ENCODE measurements at regions not wholly inside any gene's neighbourhood (a gene's known extent, or its start where the extent isn't known, plus 50 kb on each side); places are given as distances from the start of the nearest gene placed in this dataset.

GRCh38 chr5:118778941-118779340 is 209.4 kb downstream of the DTWD2 start:
- DNase-seq (ENCODE audit: low spot score) = no peak

- DNase-seq (ENCODE audit: low spot score) = no peak
These were observed 211.1 kb downstream of the DTWD2 start for GRCh38 chr5:118777189-118777736.

DNA sequence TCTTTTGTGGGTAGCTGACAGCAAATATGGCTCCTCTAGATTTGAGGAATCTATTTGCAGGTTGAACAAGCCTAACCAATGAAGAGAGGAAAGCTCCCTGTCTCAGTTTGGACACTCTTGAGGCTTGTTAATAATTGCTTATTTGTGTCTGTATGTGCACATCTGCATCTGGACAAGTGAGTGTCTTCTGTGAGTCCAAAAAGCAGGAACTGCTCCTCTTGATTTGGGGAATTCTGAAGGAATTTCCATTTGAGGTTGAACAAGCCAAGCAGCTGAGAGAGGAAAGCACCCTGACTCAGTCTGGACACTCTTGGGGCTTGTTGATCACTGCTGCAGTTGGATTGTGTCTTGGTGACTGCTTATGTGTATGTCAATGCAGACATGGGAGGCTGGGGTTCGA is 211.6 kb downstream of the DTWD2 start:
- DNase-seq (ENCODE audit: low spot score) = no peak

DNA sequence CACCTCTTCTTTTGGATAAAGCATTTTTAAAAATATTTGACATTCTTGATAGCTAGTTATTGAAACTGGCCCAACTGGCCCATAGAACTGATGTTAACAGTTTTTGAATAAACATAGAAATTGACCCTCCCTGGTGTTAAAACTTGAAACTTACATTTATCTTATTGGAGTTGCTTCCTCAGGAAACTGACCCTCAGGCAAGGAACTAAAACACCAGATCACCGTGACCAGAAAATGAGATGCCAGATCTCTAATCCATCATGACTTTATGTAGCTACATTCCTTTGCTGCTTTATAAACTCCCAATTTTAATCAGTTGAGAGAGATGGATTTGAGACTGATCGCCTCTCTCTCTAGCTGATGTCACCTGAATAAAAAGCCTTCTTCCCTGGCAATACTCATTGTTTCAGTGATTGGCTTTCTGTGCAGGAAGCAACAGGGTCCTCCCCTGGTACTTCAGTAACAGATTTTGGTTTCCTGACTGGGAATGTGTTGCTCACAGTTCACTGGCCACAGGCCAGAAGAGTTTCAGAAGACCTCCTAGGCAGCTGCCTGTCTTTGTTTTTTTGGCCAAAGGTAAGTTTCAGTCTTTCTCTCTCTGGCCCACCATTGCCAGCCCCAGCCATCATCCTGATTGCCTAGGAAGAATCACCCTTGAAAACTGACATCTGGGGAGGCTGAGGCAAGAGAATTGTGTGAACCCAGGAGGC is 212.4 kb downstream of the DTWD2 start:
- no peak for DNase-seq (ENCODE audit: low spot score)

GRCh38 chr5:118768607-118769175 is 219.7 kb downstream of the DTWD2 start:
- DNase-seq (ENCODE audit: low spot score) = no peak

- no peak for DNase-seq (ENCODE audit: low spot score)
These were observed 226.1 kb downstream of the DTWD2 start for GRCh38 chr5:118762291-118762690.

- DNase-seq (ENCODE audit: low spot score) = no peak
These were observed 226.5 kb downstream of the DTWD2 start for GRCh38 chr5:118761814-118762213.

DNA sequence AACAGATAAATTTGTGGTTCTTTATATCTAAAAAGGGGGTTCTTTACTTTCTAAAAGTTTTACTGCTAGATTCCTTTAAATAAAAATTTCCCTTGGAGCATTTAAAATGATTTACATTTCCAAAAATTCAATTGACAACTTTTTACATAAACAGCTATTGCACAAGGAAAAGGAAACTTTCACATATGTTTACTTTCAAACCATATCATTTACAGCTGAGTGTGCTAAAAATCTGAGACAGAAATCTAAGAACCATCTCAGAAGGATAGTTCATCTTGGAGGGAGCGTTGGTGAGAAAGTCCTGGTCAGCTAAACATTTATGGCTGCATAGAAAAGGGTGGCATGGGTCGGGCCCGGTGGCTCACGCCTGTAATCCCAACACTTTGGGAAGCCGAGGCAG is 235.4 kb downstream of the DTWD2 start:
- no peak for DNase-seq (ENCODE audit: low spot score)

DNA sequence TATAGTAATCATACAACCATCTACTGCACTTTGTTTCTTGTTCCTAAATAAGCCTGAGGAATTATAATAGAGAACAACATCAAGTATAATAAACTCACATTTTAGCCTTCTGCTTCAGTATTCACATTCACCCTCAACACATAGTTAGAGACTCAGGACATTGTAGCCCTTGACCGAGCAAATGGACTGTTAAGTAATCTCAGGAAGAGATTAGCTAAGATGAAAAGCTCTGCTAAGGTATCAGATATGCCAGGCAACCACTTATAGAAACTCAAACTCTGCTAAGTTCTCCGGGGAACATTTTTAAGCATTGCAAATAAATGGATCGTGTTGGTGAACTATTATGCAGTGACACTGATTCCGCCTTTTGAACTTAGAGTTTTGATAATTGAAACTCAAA is 252.0 kb downstream of the DTWD2 start:
- DNase-seq (ENCODE audit: low spot score) = no peak

GRCh38 chr5:118733394-118733793 is 255.0 kb downstream of the DTWD2 start:
- DNase-seq (ENCODE audit: low spot score) = no peak

- DNase-seq (ENCODE audit: low spot score) = no peak
These were observed 260.2 kb downstream of the DTWD2 start for GRCh38 chr5:118728191-118728590.

DNA sequence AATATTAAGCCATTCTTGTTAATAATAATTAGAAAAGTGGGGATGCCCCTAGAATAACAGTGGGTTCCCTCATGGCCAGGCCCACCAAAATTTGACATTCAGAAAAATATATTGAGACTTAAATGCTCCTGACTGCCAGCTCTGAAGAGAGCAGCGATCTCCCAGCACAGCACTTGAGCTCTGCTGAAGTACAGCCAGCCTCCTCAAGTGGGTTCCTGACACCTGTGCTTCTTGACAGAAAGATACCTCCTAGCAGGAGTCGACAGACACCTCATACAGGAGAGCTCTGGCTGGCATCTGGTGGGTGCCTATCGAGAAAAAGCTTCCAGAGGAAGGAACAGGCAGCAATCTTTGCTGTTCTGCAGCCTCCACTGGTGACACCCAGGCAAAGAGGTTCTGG is 261.5 kb downstream of the DTWD2 start:
- no peak for DNase-seq (ENCODE audit: low spot score)

DNA sequence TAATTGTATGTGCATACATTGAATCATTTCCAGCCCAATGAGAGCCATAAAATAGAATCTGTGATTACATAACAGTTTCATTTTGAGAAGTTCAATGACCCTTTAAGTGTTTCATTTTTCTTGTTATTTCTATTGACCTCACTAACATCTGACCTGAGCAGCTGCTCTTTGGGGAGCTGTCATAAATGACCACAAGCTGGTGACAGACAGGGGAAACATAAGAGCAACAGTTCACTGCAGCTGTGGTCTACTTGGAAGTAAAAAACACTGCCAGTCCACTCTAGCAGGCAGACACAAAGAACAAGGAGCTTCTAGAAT is 265.4 kb downstream of the DTWD2 start:
- no peak for DNase-seq (ENCODE audit: low spot score)

- no peak for DNase-seq (ENCODE audit: low spot score)
These were observed 266.0 kb downstream of the DTWD2 start for GRCh38 chr5:118722122-118723020.

- DNase-seq (ENCODE audit: low spot score) = no peak
These were observed 276.6 kb downstream of the DTWD2 start for GRCh38 chr5:118711727-118712126.

GRCh38 chr5:118705959-118706667 is 282.2 kb downstream of the DTWD2 start:
- no peak for DNase-seq (ENCODE audit: low spot score)

DNA sequence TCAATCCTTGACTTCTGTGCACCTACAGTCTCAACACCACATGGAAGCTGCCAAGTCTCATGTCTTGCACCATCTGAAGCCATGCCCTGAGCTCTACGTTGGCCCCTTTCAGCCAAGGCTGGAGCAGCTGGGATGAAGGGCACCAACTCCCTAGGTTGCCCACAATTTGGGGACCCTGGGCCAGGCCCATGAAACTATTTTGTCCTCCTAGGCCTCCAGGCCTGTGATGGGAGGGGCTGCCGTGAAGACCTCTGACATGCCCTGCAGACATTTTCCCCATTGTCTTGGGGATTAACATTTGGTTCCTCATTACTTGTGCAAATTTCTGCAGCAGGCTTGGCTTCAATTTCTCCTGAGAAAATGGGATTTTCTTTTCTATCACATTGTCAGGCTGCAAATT is 285.1 kb downstream of the DTWD2 start:
- no peak for DNase-seq (ENCODE audit: low spot score)

- no peak for DNase-seq (ENCODE audit: low spot score)
These were observed 286.6 kb downstream of the DTWD2 start for GRCh38 chr5:118701791-118702190.

DNA sequence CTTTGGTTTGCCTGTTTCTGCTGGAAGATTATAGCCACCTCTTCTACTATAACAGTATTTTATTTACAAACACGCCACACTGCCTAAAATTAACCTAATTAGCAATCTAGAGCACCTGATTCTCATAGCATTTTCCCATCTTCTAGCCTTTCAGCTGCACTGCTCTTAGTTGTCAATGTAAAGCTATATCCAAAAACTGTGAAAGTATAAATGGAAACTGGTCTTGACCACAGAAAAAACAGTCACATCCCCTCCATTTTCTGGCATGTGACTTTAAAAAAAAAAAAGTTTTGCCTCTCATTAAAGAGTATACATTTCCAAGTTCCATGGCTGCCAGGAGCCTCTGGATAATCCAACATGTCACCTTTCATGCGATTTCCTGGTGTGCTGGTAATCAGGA is 287.8 kb downstream of the DTWD2 start:
- no peak for DNase-seq (ENCODE audit: low spot score)

DNA sequence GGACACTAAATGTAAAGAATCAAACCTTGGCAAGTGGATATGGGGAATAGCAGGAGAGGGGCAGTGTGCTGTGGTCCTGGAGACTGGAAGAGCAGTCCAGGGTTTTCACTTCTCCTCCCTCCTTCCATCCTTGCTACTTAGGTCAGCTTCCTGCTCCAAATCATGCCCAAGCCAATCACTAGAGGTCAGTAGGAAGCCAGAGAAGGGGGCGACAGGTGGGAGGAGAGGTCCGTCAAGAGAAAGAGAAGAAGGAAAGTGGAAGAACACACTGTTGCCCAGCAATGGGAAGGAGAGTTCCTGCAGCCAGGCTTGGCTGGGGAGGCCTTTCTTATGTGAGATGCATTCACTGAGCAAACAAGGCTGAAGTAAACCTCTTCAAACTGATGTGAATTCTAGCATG is 289.6 kb downstream of the DTWD2 start:
- DNase-seq (ENCODE audit: low spot score) = no peak

- no peak for DNase-seq (ENCODE audit: low spot score)
These were observed 292.3 kb downstream of the DTWD2 start for GRCh38 chr5:118696076-118696475.

DNA sequence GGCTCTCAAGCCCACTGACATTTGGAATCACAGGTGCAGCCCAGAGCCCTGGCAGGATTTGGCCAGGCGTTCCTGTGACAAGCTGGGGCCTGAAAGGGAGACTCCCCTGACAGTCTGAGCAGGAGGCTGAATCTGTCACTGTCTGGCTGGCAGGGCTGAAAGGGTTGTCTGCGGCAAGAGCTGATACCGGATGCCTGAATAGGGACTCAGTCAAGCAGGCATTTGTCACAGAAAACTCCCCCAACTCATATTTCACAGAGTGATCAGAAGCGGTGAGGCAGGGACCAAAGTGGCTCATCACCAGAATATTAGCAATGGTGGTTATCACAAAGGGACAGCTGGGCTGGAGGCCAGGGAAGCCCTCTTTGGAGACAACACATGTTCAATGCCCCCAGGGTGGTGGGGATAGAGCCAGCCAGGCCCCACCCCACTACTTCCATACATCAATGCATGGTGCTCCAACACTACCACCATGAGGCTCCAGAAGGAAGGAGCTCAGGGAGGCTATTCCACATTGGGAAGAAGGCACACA is 295.5 kb downstream of the DTWD2 start:
- DNase-seq (ENCODE audit: low spot score) = no peak
